Spleen (tissue), 11 donors: ENCODE measurements at regions not wholly inside any gene's neighbourhood (a gene's known extent, or its start where the extent isn't known, plus 50 kb on each side); places are given as distances from the start of the nearest gene placed in this dataset.
A peak's percentile ranks its signal among the peaks of the same experiment; 100 is the strongest.

ENCODE experiments used
- DNase-seq: peaks from one replicate; pipeline ENCODE4 v3.0.0-alpha.2; 2020
- H3K27ac ChIP-seq, 8 donors: fragments of 200-600 bp; sonication (generic) in 7 of 8; 1 replicate in 4 of 8; 2 replicates in 4 of 8; pipeline versions ENCODE4 v1.5.0 to v1.8.0; 2016 to 2021; ENCODE audit warnings: inconsistent platforms in 4 of 8, mild to moderate bottlenecking in 4 of 8, moderate library complexity in 1 of 8
- H3K27me3 ChIP-seq, 7 donors: fragments of 200-600 bp; sonication (generic) in 6 of 7; replicated peaks in 1 of 7; 1 replicate in 4 of 7; 2 replicates in 3 of 7; pipeline versions ENCODE4 v1.5.0 to v1.8.0; 2016 to 2021; ENCODE audit warnings: inconsistent platforms in 3 of 7, mild to moderate bottlenecking in 1 of 7
- H3K36me3 ChIP-seq, 6 donors: fragments of 200-600 bp; sonication (generic) in 5 of 6; 1 replicate in 4 of 6; 2 replicates in 2 of 6; pipeline versions ENCODE4 v1.5.0 to v1.8.0; 2016 to 2021; ENCODE audit warnings: inconsistent platforms in 2 of 6
- H3K4me1 ChIP-seq, 6 donors: fragments of 200-600 bp; sonication (generic) in 5 of 6; 1 replicate in 3 of 6; 2 replicates in 3 of 6; pipeline versions ENCODE4 v1.5.0 to v1.8.0; 2016 to 2021; ENCODE audit warnings: inconsistent platforms in 3 of 6
- H3K4me3 ChIP-seq, 8 donors: fragments of 200-600 bp; sonication (generic) in 7 of 8; 1 replicate in 4 of 8; 2 replicates in 4 of 8; pipeline versions ENCODE4 v1.5.0 to v1.8.0; 2016 to 2021; ENCODE audit warnings: inconsistent platforms in 4 of 8, mild to moderate bottlenecking in 4 of 8, moderate library complexity in 2 of 8
- H3K9me3 ChIP-seq, 8 donors: fragments of 200-600 bp; sonication (generic) in 7 of 8; 1 replicate in 4 of 8; 2 replicates in 4 of 8; pipeline versions ENCODE4 v1.5.0 to v1.8.0; 2016 to 2021; ENCODE audit warnings: inconsistent platforms in 4 of 8
- POLR2A ChIP-seq, 3 donors: fragments of 450-650 bp; IDR thresholded peaks; one replicate each; pipeline ENCODE4 v1.5.1; 2017; ENCODE audit warnings: antibody characterized with exemption in 3 of 3, mild to moderate bottlenecking in 1 of 3
- POLR2AphosphoS5 ChIP-seq, 3 donors: sonication (generic); formaldehyde crosslinking; IDR thresholded peaks; one replicate each; pipeline ENCODE4 v1.5.1; 2017; ENCODE audit warnings: antibody characterized with exemption in 3 of 3
- WGBS, 5 donors: extraction: QIAGEN DNeasy Blood & Tissue Kit in 3 of 5; methylation state at CpG; one replicate each; pipeline versions ENCODE4 v1.1.5 to v1.1.7; 2013 to 2018; 5-methylcytosine and 5-hydroxymethylcytosine counted together
- intact Hi-C: fragments of 100-400 bp; cut with DNase I; formaldehyde crosslinking; loops from one replicate; pipeline ENCODE4 v1.15.0; 2023; ENCODE audit warnings: low total_unique reads
- TF ChIP-seq, protein P1 (sequence below), 11 experiments: fragments of 200-600 bp in 7 of 11; fragments of 450-650 bp in 4 of 11; sonication (generic) in 4 of 11; IDR thresholded peaks in 8 of 11; conservative IDR thresholded peaks in 3 of 11; 1 replicate in 7 of 11; 2 replicates in 4 of 11; pipeline versions ENCODE4 v1.4.0 to v1.8.0; 2016 to 2021; ENCODE audit warnings: antibody characterized with exemption in 11 of 11, inconsistent platforms in 4 of 11, mild to moderate bottlenecking in 1 of 11
- donor health status: healthy with polysubstance abuse.
- donor health status: DM: no; HTN: no; CAD: no; lungs with moderate emphysema.
- donor health status: DM: no; HTN: no; CAD: no.
- donor health status: Bipolar disorder and iron deficiency.
- donor health status: healthy.
- donor health status: DM: no; HTN: no; CAD: no.
- donor health status: DM: yes; HTN: yes; CAD: no.

GRCh38 chr5:40374853-40375252 lies 304.9 kb upstream of the PTGER4 start:
- H3K27me3 ChIP-seq, result no peaks in the 10 kb centered on the region
- intact Hi-C loops, result no loop called here
- no peak for DNase-seq
- H3K4me3 ChIP-seq, result no peak overlapping the region
- no peaks in the 10 kb centered on the region for H3K36me3 ChIP-seq
- TF ChIP-seq, protein P1, sequence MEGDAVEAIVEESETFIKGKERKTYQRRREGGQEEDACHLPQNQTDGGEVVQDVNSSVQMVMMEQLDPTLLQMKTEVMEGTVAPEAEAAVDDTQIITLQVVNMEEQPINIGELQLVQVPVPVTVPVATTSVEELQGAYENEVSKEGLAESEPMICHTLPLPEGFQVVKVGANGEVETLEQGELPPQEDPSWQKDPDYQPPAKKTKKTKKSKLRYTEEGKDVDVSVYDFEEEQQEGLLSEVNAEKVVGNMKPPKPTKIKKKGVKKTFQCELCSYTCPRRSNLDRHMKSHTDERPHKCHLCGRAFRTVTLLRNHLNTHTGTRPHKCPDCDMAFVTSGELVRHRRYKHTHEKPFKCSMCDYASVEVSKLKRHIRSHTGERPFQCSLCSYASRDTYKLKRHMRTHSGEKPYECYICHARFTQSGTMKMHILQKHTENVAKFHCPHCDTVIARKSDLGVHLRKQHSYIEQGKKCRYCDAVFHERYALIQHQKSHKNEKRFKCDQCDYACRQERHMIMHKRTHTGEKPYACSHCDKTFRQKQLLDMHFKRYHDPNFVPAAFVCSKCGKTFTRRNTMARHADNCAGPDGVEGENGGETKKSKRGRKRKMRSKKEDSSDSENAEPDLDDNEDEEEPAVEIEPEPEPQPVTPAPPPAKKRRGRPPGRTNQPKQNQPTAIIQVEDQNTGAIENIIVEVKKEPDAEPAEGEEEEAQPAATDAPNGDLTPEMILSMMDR (IDR thresholded peaks at IDR 0.05 in 8 of 11, conservative IDR thresholded peaks at IDR 0.05 in 3 of 11), result no peak
- TF ChIP-seq POLR2A (IDR thresholded peaks at IDR 0.05), result no peak
- TF ChIP-seq POLR2AphosphoS5 (IDR thresholded peaks at IDR 0.05), result no peak
- H3K27ac ChIP-seq, result no peak overlapping the region
- 55 to 76% (median 66%) methylated on average over 6 of the region's 6 CpGs for WGBS, 5 donors
- peaks cover 0 to 13% (median 7%) of the 10 kb centered on the region in 8 donors for H3K9me3 ChIP-seq
- H3K4me1 ChIP-seq, result peaks cover 0 to 42% (median 20%) of the 10 kb centered on the region in 6 donors

DNA sequence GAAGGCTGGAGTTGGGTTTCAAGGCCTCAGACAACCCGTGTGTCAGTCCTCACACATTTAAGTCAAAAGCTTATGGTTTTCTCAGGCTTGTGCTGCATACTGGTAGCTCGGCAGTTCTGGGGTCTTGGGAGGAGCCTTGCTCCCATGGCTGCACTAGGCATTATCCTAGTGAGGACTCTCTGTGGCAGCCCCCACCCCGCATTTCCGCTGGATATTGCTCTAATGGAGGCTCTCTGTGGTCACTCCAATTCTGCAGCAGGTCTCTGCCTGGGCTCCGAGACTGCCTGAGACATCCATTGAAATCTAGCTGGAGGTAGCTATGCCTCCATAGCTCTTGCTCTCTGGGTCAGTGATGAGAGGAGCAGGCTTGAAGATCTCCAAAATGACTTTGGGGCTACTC lies 311.5 kb upstream of the PTGER4 start:
- no peak overlapping the region for H3K27ac ChIP-seq
- peaks cover 0 to 10% (median 0%) of the 10 kb centered on the region in 6 donors for H3K4me1 ChIP-seq
- H3K9me3 ChIP-seq, result peaks cover 0 to 15% (median 8%) of the 10 kb centered on the region in 8 donors
- 90 to 100% (median 96%) methylated on average over 4 to 5 of the region's 5 CpGs for WGBS, 5 donors
- H3K36me3 ChIP-seq, result no peaks in the 10 kb centered on the region
- DNase-seq, result no peak
- no peak overlapping the region for H3K4me3 ChIP-seq
- intact Hi-C loops, result loop anchor here (10.0 kb wide), 1 partner anchor 317 kb away; no protein-coding TSS in a partner anchor
- TF ChIP-seq, protein P1 (IDR thresholded peaks at IDR 0.05 in 8 of 11, conservative IDR thresholded peaks at IDR 0.05 in 3 of 11), result no peak
- TF ChIP-seq POLR2AphosphoS5 (IDR thresholded peaks at IDR 0.05) (no peak), POLR2A (IDR thresholded peaks at IDR 0.05) (no peak)
- H3K27me3 ChIP-seq, result no peaks in the 10 kb centered on the region

- WGBS, 5 donors, result 85 to 97% (median 90%) methylated on average over 2 of the region's 2 CpGs
- Histone ChIP-seq H3K9me3 (peaks cover 0 to 15% (median 14%) of the 10 kb centered on the region in 8 donors), H3K27me3 (no peaks in the 10 kb centered on the region), H3K4me1 (peaks cover 0 to 10% (median 0%) of the 10 kb centered on the region in 6 donors), H3K4me3 (no peak overlapping the region), H3K27ac (no peak overlapping the region), H3K36me3 (no peaks in the 10 kb centered on the region)
- TF ChIP-seq POLR2AphosphoS5 (IDR thresholded peaks at IDR 0.05), result no peak
- no peak for TF ChIP-seq POLR2A (IDR thresholded peaks at IDR 0.05)
- TF ChIP-seq, protein P1 (IDR thresholded peaks at IDR 0.05 in 8 of 11, conservative IDR thresholded peaks at IDR 0.05 in 3 of 11), result peak in 4 of 11 experiments; percentile 11 to 42 (median 26)
- intact Hi-C loops, result loop anchor here (10.0 kb wide), 1 partner anchor 318 kb away; no protein-coding TSS in a partner anchor
- no peak for DNase-seq
These were observed 312.5 kb upstream of the PTGER4 start for GRCh38 chr5:40367255-40367654.

DNA sequence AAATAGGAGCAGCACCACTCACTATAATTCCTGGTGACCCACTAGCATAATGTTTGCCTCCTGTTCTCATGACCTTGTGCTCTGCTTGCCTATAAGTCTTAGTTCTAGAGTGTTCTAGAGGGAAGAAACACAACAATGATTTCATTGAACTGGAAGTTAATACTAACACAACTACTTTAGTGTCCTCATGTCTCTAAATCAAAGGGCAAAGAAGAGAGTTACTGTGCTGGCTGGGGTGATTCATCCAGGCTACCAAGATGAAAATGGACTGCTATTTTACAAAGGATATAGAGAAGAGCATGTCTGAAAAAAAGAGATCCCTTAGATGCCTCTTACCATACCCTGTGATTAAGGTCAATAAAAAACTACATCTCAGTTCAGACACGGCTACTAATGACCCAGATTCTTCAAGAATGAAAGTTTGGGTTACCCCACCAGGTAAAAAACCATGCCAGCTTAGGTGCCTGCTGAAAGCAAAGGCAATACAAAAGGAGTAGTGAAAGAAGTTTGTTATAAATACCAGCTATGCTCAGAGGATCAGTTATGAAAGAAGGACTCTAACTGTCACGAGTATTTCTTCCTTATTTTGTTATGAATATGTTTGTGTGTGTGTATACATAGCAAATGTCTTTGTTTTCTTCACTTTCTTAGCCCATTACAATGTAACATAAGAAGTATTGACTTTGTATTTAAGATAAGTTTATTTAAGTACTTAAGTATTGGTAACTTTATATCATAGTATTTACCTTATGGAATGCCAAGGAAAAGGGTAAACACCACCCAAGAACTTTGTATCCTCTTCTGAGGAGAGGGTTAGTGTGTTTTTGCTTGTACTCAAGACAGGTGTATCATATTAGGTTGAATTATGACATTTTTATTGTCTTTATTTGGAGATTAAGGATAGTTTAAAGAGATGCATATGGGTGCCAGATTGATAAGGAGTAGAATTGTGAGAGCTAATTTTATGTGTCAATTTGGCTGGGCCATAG lies 314.1 kb upstream of the PTGER4 start:
- 55 to 65% (median 60%) methylated on average over 2 of the region's 2 CpGs for WGBS, 5 donors
- DNase-seq, result no peak
- intact Hi-C loops, result loop anchor here (10.0 kb wide), 1 partner anchor 319 kb away; no protein-coding TSS in a partner anchor

More for the DNA sequence above, 314.1 kb upstream of the PTGER4 start:
- no peak overlapping the region for H3K4me3 ChIP-seq
- H3K36me3 ChIP-seq, result no peaks in the 10 kb centered on the region
- TF ChIP-seq, protein P1 (IDR thresholded peaks at IDR 0.05 in 8 of 11, conservative IDR thresholded peaks at IDR 0.05 in 3 of 11), result no peak
- no peak for TF ChIP-seq POLR2AphosphoS5 (IDR thresholded peaks at IDR 0.05)
- no peak for TF ChIP-seq POLR2A (IDR thresholded peaks at IDR 0.05)
- H3K4me1 ChIP-seq, result peaks cover 0 to 10% (median 0%) of the 10 kb centered on the region in 6 donors
- no peaks in the 10 kb centered on the region for H3K27me3 ChIP-seq
- H3K27ac ChIP-seq, result peak overlapping the region in 3 of 8 donors; percentile 16 to 35 (median 30)
- H3K9me3 ChIP-seq, result peaks cover 0 to 10% (median 8%) of the 10 kb centered on the region in 8 donors
